ENCODE measurements at regions not wholly inside any gene's neighbourhood (a gene's known extent, or its start where the extent isn't known, plus 50 kb on each side); places are given as distances from the start of the nearest gene placed in this dataset.

DNA sequence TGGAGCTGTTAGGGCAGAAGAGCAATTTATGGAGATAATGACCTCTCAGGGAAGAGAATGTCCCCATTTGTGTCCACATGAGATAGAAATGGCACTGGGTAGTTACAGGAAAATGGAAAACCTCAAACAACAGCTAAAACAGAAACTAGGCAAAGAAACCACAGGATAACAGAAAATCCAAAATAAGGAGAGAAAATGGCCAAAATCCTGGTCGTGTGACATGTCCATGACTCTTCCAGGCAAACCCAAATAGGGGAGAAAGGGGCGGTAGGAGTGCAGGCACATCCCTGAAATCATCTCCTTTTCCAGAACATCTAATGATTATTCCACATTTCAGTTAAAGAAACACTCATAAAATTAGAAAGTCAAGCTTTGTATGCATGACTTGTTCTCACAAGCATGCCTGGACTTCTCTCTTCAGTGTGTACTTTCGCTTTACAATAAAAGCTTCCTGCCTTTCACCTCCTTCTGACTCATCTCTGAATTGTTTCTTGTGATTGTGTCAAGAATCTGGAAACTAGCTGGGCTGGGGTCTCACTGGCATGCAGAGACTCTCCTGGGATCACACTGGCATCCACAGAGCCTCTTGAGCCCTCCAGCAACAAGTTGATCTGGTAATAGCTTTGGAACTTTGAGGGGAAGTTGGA, 171.4 kb upstream of the ZP4 start:
- DNase-seq (ENCODE audit: low read depth): no peak
- TF ChIP-seq, protein P1, sequence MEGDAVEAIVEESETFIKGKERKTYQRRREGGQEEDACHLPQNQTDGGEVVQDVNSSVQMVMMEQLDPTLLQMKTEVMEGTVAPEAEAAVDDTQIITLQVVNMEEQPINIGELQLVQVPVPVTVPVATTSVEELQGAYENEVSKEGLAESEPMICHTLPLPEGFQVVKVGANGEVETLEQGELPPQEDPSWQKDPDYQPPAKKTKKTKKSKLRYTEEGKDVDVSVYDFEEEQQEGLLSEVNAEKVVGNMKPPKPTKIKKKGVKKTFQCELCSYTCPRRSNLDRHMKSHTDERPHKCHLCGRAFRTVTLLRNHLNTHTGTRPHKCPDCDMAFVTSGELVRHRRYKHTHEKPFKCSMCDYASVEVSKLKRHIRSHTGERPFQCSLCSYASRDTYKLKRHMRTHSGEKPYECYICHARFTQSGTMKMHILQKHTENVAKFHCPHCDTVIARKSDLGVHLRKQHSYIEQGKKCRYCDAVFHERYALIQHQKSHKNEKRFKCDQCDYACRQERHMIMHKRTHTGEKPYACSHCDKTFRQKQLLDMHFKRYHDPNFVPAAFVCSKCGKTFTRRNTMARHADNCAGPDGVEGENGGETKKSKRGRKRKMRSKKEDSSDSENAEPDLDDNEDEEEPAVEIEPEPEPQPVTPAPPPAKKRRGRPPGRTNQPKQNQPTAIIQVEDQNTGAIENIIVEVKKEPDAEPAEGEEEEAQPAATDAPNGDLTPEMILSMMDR (IDR thresholded peaks at IDR 0.05; ENCODE audit: insufficient read depth, low read depth, low read length): no peak
- no peak overlapping the region for H3K4me3 ChIP-seq (ENCODE audit: low read depth, low read length)

DNA sequence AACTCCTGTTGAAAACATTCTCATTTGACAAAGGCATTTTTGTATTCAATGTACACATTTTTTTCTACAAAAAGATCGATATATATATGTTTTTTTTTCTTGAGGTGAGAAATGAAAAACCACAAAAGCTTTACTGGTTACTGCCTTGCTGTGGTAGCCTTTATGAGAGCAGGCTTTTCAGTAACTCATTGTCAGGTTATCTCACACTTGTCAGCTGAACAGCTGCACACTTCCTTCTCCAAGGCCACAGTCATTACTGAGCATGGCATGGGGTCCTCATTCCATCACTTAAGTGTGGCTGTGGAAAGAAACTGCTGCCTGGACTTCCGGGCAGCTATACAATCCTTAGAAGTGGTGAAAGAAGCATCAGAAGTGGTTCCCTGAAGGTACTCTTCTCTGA, 169.3 kb upstream of the ZP4 start:
- TF ChIP-seq, protein P1 (IDR thresholded peaks at IDR 0.05; ENCODE audit: insufficient read depth, low read depth, low read length): no peak
- no peak overlapping the region for H3K4me3 ChIP-seq (ENCODE audit: low read depth, low read length)
- no peak for DNase-seq (ENCODE audit: low read depth)

DNA sequence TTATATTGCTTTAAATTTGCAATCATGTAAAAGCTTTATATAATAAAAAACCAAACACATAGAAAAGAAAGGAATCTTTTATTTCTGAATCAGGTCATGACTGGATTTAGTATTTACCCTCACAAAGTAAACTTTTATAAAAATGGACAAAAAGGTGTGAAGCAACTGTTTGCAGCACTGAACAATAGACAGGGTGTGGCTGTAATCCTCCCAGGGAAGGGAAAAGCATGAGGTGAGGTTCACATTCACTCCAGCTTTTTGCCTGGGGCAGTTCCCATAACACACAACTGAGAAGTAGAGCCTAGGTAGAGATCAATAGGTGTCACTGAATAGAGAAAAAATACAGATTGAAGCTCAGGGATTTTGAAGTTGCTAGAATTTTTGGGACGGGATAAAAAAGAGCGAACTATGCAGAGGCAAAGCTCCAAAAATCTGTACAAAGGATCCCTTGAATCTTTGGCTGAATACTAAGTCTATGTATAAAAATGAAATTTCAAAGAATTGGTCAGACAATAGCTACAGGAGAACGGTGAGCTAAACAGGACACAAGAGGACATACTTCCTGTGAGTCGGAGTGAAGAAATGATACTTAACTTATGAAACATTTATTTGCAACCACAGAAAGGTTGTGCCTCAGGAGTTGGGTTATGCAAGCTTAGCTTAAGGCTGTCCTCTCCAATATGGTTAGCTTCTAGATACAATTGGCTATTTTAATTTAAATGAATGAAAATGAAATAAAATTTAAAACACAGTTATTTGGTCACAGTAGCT, 162.0 kb upstream of the ZP4 start:
- TF ChIP-seq, protein P1 (IDR thresholded peaks at IDR 0.05; ENCODE audit: insufficient read depth, low read depth, low read length): no peak

DNA sequence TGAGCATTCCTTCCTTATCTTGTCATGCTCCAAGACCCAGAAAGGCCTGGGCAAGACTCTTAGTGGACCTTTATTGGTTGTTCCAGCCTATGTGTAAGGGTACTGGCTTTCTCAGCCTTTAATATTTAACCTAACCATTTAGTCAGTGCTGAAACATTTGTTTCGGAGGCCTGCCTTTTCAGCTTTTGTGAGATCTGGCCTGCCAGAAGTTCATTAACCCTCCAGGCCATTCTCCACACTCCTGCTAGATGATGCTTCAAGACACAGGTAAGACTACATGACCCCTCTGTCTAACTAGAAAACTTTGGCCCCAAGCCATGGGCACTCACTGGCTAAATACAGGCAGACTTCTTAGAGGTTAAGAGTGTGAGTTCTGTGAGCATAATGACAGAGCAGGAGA, 138.4 kb upstream of the ZP4 start:
- no peak overlapping the region for H3K4me3 ChIP-seq (ENCODE audit: low read depth, low read length)
- DNase-seq (ENCODE audit: low read depth): no peak
- TF ChIP-seq, protein P1 (IDR thresholded peaks at IDR 0.05; ENCODE audit: insufficient read depth, low read depth, low read length): no peak

More for the DNA sequence above, 162.0 kb upstream of the ZP4 start:
- no peak for DNase-seq (ENCODE audit: low read depth)
- no peak overlapping the region for H3K4me3 ChIP-seq (ENCODE audit: low read depth, low read length)

DNA sequence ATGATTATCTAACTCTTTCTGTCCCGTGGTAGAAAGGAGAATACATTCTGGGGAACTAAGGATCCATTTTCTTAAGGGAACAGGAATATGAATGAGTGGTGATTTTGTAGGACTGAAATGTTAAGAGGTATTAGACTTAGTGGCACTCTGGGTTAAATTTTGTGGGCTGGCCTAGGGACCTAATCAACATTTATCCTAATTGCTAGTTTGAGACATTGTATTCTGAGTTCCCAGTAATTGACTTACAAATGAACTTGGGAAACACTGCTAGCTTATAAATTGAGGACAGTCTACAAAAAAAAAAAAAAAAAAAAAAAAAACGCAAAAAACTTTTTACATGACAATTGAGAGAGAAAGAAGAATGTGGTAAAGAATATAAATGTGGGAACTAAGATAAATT, 136.6 kb upstream of the ZP4 start:
- TF ChIP-seq, protein P1 (IDR thresholded peaks at IDR 0.05; ENCODE audit: insufficient read depth, low read depth, low read length): no peak
- H3K4me3 ChIP-seq (ENCODE audit: low read depth, low read length): no peak overlapping the region
- DNase-seq (ENCODE audit: low read depth): no peak

DNA sequence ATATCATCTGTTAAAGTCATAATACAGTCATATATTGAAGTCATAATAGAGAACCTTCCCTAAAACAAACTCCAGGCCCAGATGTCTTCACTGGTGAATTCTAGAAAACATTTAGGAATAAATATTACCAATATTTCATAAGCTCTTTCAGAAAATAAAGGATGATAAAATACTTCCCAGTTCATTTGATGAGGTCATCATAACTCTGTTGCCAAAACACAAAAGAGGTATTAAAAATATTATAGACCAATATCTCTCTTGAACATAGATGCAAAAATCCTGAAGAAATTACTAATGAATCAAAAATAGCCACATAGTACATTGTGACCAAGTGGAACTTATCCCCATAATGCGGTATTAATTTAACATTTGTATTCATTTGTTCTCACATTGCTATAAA, 132.4 kb upstream of the ZP4 start:
- TF ChIP-seq, protein P1 (IDR thresholded peaks at IDR 0.05; ENCODE audit: insufficient read depth, low read depth, low read length): no peak
- H3K4me3 ChIP-seq (ENCODE audit: low read depth, low read length): no peak overlapping the region
- no peak for DNase-seq (ENCODE audit: low read depth)
